Activated effector memory CD4-positive, alpha-beta T cell treated with Interleukin-2 at 50 U/mL for 16 hours (primary cell): ENCODE measurements at regions not wholly inside any gene's neighbourhood (a gene's known extent, or its start where the extent isn't known, plus 50 kb on each side); places are given as distances from the start of the nearest gene placed in this dataset.
"Not testable (repeated sequence)": the region's sequence is repeated elsewhere in the genome, so short reads cannot be mapped to it uniquely, and the experiment has no call there.

Source experiments
- DNase-seq: peaks from one replicate; pipeline ENCODE4 v3.0.0-alpha.2; 2020

DNA sequence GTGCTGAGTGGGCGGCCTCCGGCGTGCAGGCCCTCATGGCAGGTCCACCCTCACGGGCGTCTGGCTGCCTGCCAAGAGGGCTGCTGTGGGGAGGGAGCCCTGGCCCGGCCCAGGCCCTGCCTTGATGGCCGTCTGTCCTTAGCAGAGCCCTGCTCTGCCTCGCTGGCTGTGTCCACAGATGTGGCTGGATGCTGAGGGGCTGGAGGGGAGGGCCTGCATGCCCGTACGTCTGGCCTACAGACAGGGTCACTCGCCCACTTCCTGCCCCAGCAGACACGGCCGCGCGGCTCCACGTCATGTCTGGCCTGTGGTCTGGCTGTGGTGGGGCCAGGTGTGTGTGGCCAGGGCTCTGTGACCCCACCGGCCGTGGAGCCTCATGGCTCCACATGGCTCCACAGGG lies 186.3 kb downstream of the TMEM121 start:
- DNase-seq = not testable (repeated sequence)

DNA sequence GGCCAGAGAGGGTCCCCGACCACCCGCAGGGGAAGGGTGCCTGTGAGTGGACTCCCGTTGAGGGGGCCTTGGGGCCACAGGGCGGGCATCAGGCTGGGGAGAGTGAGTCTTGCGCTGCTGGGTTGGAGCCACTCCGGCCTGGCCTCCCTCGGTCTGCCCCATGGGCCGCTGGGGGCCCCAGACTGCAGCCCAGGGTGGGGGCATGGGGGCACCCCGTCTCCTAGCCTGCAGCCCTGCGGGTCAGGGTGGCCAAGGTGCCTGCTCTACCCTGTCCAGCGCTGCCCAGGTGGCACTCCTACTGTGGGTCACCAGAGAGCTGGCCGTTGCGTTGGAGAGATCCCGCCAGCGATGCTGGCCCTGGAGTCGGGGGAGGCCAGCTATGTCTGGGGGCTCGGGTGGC lies 186.8 kb downstream of the TMEM121 start:
- DNase-seq = not testable (repeated sequence)

GRCh38 chr14:105713836-105714235 lies 187.5 kb downstream of the TMEM121 start:
- DNase-seq = not testable (repeated sequence)

DNA sequence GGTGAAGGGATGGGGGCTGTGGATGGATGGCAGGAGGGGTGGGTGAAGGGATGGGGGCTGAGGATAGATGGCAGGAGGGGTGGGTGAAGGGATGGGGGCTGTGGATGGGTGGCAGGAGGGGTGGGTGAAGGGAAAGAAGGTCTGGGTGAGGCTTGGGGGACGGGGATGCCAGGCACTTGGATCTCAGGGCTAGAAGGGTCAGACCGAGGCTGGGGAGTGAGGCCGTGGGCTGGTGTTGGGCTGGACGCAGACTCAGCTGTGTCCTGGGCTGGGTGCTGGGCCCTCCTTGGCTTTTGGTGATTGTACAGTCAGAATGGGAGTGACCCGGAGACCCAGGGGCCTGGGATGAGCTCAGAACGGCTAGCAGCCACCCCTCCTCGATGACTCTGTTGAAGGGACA lies 192.4 kb downstream of the TMEM121 start:
- DNase-seq = not testable (repeated sequence)

GRCh38 chr14:105720106-105720505 lies 193.7 kb downstream of the TMEM121 start:
- not testable (repeated sequence) for DNase-seq

DNA sequence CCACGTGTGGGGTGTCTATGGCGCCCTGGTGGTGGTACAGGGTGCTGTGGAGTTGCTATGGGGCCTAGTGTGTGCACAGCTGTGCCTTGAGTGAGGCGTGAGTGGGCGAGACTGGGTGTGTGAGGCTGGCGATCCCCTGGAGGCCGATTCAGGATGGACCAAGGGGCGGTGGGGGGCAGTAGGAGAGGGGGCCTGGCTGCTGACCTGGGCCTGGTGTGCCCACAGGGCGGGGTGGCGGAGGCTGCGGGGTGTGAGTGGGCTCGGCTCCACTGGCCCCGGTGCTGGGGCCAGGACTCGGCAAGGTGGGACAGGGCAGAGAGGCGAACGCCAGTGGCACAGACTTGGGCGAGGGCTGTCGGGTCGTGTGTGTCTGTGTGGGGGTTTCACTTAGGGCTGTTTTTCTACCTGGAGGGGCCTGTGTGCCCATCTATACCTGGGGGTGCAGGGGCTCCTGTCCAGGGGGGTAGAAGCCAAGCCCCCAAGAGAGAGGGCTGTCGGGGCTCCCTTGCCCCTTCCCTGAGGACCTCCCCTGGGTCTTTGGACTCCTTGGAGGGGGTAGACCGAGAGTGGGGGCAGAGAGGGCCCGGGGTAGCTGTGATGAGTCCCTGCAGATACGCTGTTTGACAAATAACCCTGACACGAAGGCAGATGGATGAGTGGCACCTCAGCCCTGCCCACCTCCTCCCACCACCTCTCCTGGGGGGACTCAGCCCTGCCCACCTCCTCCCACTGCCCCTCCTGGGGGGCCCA lies 194.6 kb downstream of the TMEM121 start:
- not testable (repeated sequence) for DNase-seq

DNA sequence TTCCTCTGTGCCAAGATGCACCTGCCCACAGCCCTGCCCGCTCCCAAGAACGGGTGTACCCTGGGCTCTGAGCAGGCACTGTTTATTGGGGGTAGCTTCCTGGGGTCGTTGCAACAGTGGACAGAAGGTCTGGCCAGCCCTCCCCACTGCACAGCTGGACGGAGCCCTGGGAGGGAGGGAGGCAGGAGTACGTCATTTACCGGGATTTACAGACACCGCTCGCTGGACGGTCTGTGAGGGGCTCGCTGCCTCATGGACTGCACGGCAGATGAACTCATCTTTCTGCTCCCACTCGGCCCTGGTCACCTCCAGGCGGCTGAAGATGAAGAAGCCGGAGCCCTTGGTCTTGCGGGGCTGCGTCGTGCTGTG lies 195.2 kb downstream of the TMEM121 start:
- DNase-seq = not testable (repeated sequence)

DNA sequence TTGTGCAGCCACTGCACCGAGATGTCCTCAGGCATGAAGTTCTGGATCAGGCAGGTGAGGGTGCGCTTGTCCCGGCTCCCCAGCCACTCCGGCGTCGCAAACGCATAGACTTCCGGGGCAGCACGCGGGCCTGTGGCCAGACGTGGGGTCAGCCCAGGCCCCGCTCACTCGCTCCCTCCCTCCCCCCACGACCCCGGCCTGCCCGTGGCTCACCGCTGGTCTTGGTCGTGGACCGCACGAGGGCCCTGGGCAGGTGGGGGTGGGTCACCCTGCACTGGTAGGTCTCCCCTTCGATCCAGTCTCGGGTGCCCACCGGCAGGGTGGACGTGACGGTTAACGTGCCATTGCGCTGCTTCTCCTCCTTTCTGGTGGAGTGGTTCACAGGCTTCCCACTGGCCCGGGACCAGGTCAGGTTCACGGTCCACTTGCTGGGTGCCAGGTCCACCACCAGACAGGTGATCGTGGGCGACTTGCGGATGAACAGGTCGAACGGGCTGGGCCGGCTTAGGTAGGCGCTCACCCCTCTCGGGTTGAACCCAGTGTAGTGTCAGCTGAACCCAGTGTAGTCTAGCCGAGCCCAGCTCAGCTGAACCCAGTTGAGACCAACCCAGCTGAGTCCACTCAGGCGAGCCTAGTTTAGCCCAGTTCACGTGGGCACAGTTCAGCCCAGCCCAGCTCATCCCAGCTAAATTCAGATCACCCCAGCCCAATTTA lies 195.8 kb downstream of the TMEM121 start:
- not testable (repeated sequence) for DNase-seq

GRCh38 chr14:105723271-105723670 lies 196.9 kb downstream of the TMEM121 start:
- not testable (repeated sequence) for DNase-seq

DNA sequence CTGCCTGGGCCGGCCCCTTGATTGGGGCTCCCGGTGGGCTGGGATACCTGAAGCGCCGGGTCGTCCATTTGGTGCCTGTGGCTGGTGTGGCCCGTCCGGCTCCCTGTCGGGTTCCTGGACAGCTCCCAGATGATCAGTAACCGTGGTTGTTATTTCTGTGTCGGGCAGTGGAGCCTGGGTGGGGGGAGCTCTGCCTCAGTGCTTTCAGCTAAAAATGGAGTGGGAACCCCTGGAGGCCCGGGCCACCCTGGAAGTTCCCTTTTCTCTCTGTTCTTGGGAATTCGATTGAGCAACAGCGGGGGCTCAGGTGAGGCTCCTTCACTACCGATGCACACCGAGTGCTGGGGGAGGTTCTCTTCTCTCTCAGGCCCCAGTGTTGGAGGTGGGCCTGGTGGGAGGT lies 197.4 kb downstream of the TMEM121 start:
- DNase-seq = not testable (repeated sequence)

DNA sequence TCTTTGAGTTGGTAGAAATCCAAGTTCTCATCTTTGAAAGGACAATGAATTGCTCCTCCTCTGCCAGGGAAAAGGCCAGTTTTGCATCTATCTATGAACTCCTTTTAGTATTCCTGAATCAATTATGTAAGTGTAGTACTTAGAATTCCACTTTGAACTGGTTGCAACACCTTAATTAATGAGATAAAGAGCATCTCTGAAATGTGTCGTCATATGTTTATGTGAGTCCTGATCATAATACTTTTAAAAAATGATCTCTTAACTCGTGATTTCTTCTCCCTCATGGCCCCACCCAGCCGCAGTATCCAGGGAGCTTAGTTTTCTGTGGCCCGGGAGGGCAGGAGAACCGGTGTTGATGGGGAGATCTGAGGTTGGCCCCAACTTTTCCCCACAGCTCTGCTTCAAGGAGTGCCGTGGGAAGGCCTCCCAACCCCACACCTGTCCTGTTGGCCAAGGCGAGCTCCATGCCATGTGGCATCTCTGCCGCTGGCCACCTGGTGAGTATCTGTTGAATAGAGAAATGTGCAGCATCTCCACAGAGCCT lies 203.5 kb downstream of the TMEM121 start:
- DNase-seq = not testable (repeated sequence)

DNA sequence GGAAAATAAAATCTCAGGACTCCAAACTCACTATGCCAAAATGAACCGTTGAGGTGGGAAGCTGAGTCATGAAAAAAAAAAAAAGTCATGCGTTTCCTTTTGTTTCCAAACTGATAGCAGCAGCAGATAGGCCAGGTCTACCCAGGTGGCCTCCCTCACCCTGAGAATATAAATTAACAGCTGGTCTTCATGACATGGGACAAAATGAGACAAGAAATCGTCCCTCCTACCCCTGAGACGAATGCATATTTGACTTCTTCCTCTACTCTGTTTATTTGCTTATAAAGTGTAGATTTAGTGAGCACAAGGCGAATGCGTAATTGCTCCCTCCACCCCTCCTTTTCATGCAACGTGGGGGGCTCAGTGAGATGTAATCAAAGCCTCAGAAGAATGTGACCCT lies 204.3 kb downstream of the TMEM121 start:
- not testable (repeated sequence) for DNase-seq

DNA sequence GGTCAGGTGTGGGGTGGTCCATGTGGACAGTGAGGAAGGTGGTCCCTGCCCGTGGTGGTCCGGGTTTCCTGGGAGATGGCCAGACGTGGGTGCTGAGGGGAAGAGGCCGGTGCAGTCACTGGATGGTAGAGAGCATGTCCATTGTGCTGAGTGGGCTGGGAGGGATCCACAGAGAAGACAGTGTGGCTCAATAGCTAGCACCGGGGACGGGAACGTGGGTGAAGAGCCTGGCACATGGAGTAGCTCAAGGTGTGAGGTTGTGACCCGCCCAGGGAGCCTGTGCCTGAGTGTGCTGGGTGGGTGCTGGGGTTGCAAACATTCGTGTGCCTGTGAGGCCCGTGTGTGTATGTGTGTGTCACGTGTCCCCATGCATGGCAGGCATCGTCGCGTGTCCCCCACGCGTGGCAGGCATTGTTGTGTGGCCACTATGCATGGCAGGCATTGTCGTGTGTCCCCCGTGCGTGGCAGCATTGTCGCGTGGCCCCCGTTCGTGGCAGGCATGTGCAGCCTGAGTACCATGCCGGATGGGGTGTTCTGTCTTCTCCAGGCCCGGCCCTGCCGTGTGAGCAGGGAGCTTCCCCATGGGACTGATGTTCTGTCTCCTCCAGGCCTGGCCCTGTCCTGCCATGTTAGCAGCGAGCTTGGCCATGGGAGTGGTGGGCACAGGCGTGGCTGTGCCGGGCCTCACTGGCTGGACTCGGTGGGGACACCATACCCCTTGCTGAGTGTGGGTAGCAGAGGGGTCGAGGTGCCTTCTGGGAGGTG lies 205.0 kb downstream of the TMEM121 start:
- not testable (repeated sequence) for DNase-seq

DNA sequence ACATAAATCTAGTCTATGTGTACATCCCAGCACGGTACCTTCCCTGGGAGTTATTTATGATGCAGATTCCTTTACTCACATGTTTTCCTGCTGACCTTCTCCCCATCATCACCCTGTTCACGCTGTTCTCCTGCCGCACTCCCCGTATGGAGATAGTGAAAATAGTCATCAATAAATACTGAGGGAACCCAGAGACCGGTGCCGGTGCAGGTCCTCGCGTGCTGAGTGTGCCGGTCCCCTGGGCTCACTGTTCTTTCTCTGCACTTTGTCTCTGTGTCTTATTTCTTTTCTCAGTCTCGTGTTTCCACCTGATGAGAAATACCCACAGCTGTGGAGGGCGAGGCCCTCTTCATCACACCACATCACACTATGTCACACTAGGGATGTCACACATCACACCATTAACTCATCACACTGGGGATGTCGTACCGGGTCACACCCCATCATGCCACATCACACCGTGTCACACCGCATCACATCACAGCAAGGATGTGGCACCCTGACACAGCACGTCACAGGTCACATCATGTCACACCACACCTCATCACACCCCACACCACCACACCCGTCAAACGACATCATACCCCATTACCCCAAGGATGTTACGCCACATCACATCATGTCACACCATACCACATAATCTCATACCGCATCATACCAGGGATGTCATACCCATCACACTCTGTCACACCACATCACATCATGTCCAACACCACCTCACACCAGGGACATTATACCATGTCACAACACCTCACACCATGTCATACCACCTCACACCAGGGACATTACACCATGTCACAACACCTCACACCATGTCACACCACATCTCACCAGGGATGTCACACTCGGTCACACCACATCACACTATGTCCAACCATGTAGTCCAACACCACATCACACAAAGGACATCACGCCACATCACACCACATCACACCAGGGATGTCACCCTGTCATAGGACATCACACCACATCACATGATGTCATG lies 207.0 kb downstream of the TMEM121 start:
- DNase-seq = no peak

DNA sequence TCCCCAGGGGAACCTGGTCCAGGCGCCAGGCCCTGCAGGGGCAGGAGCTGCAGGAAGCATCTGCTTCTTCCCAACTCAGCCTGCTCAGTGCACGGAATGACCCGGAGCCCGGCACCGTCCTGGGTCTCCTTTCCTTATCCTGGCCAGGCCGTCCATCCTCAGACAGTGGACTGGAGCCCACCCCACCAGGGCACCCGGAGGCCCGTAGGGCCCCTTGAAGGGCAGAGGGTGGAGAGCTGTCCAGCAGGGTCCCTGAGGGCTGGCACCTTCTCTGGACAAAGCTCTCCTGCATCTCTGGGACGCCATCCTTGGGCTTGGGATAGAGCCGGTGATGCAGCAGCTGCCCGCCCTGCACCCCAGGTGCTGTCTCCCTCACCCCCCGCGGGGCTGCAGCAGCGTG lies 207.9 kb downstream of the TMEM121 start:
- not testable (repeated sequence) for DNase-seq

DNA sequence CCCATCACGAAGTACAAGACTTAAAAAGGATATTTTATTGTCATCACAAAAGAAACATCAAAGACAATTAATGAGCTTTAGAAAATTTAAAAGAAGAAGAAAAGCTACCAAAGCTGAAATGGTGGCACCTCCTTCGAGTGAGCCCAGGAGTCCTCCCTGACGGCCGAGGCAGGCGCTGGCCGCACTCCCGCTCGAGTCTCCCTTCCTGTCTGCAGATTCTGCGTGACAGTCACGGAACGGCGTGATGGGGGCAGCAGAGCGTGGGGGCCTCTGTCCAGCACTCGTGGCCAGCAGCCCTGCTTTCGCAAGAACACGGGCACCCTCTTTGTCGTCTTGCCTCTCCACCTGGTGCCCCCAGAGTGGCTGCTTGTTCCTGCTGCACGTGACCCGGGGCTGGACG lies 209.9 kb downstream of the TMEM121 start:
- DNase-seq = not testable (repeated sequence)

GRCh38 chr14:105737504-105738246 lies 211.3 kb downstream of the TMEM121 start:
- DNase-seq = no peak

DNA sequence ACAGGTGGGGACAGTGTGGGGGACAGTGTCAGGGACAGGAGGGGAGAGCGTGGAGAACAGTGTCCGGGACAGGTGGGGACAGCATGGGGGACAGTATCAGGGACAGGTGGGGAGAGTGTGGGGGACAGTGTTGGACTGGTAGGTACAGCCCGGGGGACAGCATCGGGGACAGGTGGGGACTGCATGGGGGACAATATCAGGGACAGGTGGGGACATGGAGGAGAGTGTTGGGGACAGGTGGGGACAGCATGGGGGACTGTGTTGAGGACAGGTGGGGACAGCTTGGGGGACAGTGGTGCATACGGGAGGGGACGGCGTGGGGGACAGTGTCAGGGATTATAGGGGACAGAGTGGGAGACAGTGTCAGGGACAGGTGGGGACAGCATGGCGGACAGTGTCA lies 212.3 kb downstream of the TMEM121 start:
- DNase-seq = no peak

- DNase-seq = no peak
These were observed 213.1 kb downstream of the TMEM121 start for GRCh38 chr14:105739331-105740102.

DNA sequence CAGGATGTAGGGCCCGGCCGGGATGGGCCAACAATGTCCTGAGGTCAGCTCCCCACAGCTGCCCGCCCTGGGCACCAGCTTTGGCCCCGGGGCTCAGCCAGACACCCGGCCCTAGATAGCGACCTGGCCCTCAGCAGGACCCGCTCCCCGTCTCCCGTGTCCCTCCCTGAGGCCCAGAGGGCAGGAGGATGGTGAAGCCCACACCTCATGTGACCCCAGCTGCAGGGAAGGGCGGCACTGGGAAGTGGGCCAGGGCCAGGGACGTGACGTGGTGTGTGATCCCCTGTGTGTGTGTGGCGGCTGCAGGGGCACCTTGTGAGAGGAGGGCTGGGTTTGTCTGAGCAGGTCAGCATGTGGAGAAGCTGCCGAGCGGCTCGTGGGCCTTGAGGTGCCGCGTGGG lies 213.9 kb downstream of the TMEM121 start:
- DNase-seq = not testable (repeated sequence)
